GM18858 (cell line): ENCODE measurements at regions not wholly inside any gene's neighbourhood (a gene's known extent, or its start where the extent isn't known, plus 50 kb on each side); places are given as distances from the start of the nearest gene placed in this dataset.
"Not testable (repeated sequence)": the region's sequence is repeated elsewhere in the genome, so short reads cannot be mapped to it uniquely, and the experiment has no call there.

Experiments used
- ATAC-seq: cut with Tn5 transposase; IDR thresholded peaks from one replicate; pipeline ENCODE4 v1.9.1; 2021; ENCODE audit not compliant: unreplicated experiment

- no peak for ATAC-seq
These were observed 353.9 kb upstream of the SPHKAP start for GRCh38 chr2:228535396-228535795.

GRCh38 chr2:228533156-228533555 is 351.7 kb upstream of the SPHKAP start:
- ATAC-seq = no peak

DNA sequence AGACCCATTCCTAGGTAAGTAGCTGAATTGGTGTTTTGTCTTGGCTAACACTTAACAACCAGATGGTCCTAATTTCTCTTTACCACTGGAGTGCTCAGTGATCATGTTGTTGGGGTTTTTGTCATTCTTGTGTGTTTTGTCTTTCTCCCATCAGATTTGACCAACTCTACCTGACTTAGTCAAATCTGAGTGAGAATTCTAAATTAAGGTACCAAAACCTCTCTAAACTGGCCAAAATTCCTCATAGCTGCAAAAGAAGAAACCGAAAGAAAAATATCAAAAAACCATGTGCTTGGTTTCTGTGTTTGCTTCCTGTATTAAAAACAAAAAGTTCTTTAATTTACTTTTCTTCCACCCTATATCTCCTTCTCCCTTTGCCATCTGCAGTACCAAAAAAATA is 350.7 kb upstream of the SPHKAP start:
- ATAC-seq = peak; percentile 51

DNA sequence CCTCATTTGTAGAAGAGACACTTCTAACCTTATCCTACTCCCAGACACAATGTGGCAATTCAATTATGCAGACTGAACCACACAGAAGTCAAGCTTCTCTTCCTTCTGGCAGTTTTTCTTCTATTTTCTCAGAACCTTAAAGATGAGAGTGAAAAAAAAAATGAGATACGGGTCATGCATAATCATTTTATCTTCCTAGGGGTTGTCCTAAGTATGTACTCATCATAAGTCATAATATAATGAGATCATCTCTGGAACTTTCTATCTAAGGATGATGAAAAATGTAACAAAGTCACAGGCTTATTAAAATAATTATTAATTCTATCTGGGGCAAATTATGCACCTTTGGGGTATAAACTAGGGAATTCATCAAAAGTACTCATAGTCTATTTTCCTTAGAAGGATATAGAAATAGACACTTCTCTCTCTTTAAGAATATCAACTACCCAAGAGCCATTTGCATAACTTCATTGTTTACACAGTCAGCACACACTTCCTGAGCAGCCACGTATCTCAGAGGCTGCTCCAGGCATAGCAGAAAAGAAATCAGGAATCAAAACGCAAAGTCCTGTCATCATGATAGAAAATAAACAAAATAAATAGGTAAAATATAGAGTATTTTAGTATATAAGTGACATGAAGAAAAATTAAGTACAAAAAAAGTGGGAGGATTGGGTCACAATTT is 345.9 kb upstream of the SPHKAP start:
- ATAC-seq = no peak

DNA sequence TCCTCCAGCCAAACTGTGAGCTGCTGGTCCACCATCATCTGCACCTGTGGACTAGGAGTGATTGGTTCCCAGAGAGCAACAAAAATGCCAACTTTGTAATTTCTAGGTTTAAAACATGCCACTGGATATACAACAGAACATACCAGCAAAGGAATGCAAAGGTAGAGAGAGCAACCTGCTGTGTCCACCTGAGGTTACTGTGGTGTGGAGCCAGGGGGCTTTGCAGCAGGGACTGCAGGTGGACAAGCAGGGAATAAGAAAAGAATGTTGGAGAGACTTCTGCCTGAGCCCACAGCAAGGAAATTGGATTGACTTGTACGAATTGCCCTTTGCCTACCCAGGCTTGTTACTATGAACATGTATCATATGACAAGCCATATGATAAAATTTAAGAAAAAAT is 345.2 kb upstream of the SPHKAP start:
- no peak for ATAC-seq

GRCh38 chr2:228522977-228523376 is 341.5 kb upstream of the SPHKAP start:
- ATAC-seq = no peak

GRCh38 chr2:228522276-228522675 is 340.8 kb upstream of the SPHKAP start:
- ATAC-seq = no peak

- no peak for ATAC-seq
These were observed 338.1 kb upstream of the SPHKAP start for GRCh38 chr2:228519561-228519960.

DNA sequence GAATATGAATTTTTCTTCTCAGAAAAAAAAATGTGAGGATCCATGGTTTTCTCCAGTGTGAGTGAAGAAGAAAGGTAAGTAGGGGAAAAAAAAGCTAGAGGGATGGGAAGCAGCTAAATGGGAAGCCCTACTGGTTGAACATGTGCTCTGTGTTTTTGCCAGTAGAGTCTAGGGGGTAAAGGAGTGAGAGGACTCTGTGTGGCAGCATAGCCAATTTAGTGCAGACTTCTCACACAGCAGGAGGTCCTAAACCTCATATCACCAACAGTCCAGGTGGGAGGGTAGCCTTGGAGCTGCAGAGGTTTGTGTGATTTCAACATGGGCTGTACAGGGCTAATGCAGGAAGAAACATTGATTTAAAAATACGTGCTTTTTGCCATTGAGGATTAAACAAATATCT is 334.5 kb upstream of the SPHKAP start:
- ATAC-seq = no peak

- not testable (repeated sequence) for ATAC-seq
These were observed 332.0 kb upstream of the SPHKAP start for GRCh38 chr2:228513480-228513879.

DNA sequence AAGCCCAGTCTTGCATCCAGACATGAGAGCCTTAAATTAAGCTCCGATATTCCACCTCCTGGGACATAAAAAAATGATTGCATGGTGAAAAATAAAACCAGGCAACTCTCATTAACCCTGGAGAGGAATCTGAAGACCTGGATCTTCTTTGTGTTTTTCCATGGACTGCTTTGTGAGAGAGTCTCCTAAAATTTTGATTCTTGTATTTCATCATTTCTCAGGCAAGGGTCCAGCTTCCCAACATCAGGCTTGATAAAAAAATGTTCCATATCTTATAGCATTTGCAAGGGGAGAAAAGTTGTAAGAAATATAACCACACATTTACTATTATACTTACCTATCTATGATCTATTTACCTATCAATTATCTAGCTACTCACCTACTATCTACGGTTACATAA is 327.5 kb upstream of the SPHKAP start:
- ATAC-seq = no peak

DNA sequence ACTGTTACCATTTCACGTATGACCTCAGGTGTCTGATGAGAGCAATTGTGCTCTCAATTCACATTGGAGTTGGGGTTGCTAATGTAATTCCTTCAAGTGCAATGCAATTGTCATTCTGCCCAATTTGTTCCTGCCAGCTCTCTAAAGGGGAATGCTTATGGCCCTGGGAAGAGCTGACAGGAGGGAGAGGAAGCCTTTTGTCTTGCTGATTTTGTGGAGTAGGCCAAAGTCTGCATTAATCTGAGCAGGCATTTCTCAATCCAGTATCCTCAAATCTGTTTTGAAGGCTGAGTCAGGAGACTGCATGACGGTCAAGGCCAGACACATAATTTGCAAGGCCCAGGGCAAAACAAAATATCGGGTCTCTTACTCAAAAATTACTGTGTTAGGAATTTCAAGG is 326.4 kb upstream of the SPHKAP start:
- ATAC-seq = no peak

- no peak for ATAC-seq
These were observed 325.8 kb upstream of the SPHKAP start for GRCh38 chr2:228507231-228507824.

DNA sequence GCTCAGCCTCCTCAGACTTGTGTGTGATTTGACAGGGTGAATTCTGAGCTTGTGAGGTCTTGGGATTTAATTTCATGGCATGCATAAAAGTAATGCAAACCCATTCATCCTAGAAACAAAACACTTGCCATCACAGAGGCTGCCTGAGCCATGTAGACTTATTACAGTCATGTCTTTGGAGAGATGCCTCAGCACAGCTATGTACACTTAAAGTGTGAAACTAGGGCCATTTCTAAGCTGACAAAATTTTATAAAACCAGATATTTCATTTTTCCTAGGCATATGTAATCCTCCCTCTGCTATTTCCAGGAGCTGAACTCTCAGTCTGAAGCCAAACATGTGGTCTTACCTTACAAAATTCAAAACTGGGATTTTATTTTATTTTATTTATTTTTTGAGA is 322.2 kb upstream of the SPHKAP start:
- ATAC-seq = no peak

DNA sequence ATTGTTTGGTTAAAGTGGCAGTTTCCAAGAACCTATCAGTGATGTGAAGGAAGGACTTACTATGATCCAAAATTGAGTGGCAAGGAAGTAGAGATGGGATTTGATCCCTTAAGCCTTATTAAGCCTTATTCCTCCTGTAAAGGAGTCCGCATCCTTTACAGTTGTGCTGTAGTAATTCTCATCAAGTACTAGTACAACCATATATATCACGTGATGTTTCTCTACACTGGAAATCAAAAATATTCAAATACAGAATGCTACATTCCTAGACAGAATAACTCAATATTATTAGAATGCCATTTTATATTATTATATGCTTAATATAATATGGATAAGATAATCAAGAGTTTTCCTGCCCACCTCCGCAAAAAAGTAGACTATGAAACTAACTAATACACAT is 312.4 kb upstream of the SPHKAP start:
- no peak for ATAC-seq

GRCh38 chr2:228479014-228479413 is 297.5 kb upstream of the SPHKAP start:
- no peak for ATAC-seq

GRCh38 chr2:228474466-228474865 is 293.0 kb upstream of the SPHKAP start:
- no peak for ATAC-seq

DNA sequence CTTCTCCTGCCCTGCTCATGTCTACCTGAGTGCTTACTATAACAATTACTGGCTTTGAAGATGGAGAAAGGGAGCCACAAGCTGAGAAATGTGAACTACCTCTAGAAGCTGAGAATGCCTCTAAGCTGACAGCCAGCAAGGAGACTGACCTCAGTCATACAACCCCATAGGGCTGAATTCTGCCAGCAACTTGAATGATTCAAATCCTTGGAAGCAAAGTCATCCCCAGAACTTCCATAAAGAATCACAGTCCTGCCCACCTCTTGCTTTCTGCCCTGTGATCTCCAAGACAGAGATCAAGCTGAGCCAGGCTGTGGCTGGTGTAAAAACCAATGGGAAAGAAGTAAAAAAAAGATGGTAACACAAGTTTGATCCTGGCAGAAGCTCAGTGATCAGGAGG is 288.2 kb upstream of the SPHKAP start:
- ATAC-seq = no peak

DNA sequence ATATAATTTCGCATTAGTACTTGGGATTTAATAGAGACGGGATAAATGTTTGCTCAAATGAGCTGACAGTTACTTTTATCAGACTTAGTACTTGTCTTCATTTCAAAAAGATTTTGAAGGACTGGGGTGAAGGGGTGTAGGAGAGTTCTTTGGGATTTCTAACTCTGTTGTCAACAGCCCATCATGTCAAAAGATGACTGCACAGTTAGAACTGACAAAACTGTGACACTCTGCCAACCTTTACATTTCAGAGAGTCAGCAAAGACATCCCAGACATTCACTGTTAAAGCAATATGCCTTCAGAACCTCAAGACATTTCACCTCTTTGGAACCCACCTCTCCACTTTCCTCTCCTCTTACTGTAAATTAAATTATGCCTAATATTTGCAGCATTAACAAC is 285.4 kb upstream of the SPHKAP start:
- ATAC-seq = no peak

- no peak for ATAC-seq
These were observed 283.9 kb upstream of the SPHKAP start for GRCh38 chr2:228465408-228465807.

- ATAC-seq = no peak
These were observed 276.9 kb upstream of the SPHKAP start for GRCh38 chr2:228458364-228458763.

GRCh38 chr2:228447266-228447915 is 265.9 kb upstream of the SPHKAP start:
- ATAC-seq = no peak

DNA sequence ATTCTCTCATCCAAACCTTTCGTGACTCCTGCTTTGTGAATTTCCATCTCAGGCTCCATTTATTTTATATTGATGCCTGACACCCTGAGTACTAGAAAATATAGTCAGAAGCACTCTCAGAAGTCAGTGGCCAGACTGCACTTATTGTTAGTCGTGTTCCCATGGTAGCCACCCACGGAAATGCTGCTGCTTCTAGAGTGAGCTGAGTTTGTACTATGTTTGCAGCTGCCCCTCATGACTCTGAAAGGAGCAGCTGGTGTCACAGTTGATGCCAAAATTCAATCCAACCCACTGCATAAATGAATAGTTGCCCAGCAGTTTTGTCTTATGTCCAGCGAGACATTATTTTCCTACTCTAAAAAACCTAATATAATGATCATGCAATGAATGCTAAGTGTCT is 265.2 kb upstream of the SPHKAP start:
- ATAC-seq = no peak
